ENCODE measurements at regions not wholly inside any gene's neighbourhood (a gene's known extent, or its start where the extent isn't known, plus 50 kb on each side); places are given as distances from the start of the nearest gene placed in this dataset.

DNA sequence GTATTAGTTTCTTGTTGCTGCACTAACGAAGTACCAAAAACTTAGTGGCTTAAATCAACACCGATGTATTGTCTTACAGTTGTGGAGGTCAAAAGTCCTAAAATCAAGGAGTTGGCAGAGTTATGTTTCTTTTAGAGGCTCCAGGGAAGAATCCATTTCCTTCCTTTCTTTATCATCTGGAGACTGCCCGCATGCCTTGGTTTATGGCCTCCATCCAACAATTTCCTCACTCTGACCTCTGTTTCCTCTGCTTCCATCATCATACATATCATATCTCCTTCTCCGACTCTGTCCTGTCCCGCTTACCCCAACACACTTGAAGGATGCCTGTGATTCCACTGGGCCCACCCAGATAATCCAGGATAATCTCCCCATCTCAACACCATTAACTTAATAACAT lies 627.8 kb downstream of the KCNJ2 start:
- no peak for DNase-seq (ENCODE audit: low read depth)

DNA sequence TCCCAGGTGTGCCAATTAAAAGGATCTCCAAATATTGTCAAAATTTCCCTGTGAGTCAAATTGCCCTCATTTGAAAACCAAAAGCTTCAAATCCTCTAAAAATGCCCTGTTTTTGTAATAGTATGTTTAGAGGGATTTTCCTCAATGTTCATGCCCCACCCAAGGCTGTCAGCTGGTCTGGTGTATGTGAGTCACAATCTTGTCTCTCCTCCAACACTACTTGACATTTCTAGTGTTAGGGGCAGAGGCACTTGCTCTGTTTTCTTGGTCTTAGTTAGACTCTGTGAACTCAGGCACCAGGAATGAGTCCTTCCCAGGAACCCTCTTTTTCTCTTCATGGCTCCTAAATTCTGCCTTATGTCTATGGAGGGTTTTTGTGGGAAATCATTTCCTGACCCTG lies 634.8 kb downstream of the KCNJ2 start:
- DNase-seq (ENCODE audit: low read depth) = peak; percentile 1

DNA sequence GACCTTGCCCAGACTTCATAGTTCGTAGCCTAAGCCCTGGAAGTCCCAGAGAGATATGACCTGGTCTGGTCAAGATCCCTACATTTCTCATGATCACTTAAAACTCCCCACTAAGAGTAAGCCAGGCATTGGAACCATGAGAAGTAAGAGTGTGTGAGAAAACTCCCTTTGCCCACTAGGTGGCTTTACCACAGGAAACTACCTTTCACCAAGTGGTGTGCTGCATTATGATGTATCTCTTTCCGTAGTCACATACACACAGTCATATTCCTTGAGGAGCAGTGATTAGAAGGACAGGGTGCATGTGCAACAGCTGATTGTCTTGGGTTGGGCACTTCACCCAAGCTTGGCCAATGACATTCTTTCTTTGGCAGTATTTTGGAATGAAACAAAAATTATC lies 639.3 kb downstream of the KCNJ2 start:
- no peak for DNase-seq (ENCODE audit: low read depth)

DNA sequence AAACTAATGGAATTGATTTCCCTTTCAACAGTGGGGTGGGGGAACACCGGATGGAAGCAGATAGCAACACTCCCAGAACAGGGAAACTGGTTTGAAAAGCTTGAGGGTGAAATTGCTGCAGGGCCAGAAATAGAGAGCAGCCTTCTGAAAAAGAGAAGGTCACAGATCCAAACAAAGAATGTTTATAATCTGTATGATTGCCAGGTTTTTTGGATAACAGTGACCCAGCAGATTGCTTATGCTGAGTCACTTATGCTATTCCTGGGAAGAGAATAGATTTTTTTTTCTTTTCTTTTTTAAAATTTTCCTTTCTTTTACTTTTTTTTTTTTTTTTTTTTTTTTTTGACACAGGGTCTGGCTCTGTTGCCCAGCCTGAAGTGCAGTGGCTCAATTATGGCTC lies 641.3 kb downstream of the KCNJ2 start:
- peak; percentile 5 for DNase-seq (ENCODE audit: low read depth)

DNA sequence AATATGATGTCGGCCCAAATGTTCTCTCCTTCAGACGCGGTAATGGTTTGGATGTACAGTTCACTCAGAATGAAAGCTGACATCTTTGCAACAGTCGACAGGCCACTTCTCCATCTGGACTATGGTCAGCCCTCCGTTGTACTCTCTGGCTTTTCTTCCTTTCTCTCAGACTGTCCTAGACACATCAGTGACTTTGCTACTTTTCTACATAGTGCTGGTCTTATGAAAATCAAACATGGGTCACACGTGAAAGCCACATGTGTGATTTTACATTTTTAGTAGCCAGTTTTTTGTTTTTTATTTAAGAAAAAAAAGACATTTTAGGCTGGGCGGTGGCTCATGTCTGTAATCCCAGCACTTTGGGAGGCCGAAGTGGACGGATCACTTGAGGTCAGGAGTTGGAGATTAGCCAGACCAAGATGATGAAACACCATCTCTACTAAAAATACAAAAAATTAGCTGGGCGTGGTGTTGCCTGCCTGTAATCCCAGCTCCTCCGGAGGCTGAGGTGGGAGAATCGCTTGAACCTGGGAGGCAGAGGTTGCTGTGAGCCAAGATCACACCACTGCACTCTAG lies 644.1 kb downstream of the KCNJ2 start:
- DNase-seq (ENCODE audit: low read depth) = peak; percentile 4

DNA sequence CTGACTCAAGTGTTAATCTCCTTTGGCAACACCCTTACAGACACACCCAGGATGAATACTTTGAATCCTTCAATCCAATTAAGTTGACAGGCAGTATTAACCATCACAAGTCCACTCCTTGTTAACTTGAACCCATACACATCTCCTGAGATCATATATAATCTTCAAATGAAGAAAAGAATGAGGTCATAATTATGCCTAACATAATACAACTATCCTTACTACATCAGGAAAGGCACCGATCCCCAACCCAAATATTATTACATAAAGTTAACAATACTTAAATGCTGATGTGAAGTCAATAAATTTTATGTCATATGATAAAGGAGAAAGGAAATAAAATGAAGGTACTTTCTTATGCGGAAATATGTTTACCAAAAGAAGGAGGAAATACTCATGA lies 649.9 kb downstream of the KCNJ2 start:
- no peak for DNase-seq (ENCODE audit: low read depth)

DNA sequence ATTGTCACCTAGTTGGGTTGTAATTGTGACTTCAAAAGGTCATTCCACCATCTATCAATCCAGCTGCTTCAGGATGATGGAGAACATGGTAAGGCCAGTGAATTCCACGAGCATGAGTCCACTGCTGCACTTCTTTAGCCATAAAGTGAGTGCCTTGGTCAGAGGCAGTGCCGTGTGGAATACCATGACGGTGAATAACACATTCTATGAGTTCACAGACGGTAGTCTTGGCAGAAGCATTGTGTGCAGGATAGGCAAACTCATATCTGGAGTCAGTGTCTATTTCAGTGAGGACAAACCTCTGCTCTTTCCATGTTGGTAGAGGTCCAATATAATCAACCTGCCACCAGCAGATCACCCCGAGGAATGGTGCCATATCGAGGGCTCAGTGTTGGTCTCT lies 650.9 kb downstream of the KCNJ2 start:
- DNase-seq (ENCODE audit: low read depth) = peak; percentile 50

DNA sequence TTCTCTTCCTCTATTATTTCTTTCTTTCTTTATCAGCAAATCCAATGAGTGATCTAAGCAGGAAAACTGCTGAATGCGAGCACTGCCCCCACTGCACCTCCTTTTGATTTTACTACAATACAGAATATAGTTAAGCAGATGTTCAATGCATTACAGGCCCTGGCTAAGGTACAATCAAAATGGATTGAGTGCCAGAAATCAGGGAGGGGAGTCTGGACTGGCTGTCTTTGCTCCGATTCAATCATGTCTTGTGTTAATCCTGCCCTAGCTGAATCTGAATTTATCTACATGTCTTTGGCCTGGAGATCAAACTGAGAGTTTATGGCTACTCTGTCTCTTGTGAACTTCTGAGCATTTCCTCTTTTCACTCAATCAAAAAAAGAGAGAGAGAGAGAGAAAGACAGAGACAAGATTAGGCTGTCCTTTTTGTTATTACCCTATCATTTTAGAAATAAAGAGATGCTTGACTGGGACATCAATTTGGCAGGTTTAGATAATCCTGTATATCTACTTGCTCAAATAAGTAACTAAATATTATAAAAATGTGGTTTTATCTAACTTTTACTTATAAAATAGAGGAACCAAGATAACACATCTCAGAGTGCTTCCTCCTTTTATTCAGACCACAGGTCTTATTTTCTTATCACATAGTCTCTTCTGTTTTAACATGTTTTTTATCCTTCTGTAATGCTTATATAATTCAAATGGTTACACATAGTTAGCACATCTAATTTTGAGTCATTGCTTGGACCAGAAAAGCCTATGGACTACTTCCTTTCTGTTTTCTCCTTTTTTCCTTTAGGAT lies 656.2 kb downstream of the KCNJ2 start:
- no peak for DNase-seq (ENCODE audit: low read depth)

DNA sequence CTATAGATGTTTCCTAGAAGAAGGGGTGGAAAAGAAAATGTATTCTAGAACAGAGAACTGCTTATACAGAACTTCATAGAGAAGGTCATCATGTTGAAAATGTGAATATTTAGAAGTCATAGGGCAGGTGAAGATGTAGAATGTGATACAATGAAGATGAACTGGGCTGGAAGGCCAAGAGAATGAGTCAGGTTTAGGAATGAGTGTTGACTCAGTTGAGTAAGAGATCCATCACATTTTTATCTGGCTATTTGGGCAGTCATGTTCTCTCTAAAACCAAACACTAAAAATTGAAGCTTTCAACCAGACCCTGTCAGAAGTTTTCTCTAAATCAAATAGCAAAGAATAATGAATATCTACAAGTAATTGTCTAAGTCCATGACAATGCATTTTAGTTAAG lies 660.5 kb downstream of the KCNJ2 start:
- DNase-seq (ENCODE audit: low read depth) = no peak

DNA sequence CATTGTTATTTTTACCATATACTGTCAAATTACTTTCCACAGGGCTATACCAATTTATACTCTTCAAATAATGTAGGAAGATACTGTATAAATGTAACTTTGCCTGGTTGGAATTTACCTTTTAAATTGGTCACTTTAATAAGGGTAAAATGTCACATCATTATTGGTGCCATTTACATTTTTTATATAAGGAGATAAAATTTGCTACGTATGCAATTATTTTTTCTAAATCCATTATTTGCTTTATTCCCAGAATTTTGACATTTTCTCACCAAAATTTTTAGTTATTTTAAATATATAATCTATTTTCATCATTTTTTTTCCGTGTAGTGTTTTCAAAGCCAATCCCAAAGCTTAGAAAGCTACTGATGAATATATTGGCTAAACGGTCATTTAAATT lies 664.7 kb downstream of the KCNJ2 start:
- no peak for DNase-seq (ENCODE audit: low read depth)

DNA sequence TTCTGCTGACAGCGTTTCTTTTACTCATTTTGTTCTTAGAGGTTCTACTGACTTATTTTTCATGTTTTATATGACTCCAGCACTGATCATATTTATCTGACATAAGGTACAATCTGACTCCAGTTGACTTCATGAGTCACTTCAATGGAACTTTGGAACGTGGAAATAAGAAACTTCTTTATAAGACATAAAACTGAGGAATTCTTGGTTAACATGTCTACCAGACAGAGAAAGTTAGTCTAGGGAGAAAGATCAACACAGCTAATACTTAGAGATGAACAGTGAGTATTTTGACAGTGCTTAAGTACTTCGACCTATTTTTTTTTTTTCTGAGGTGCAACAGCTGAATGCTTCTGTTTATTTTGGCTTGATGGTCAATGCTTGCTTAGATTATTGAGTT lies 679.5 kb downstream of the KCNJ2 start:
- peak; percentile 19 for DNase-seq (ENCODE audit: low read depth)

DNA sequence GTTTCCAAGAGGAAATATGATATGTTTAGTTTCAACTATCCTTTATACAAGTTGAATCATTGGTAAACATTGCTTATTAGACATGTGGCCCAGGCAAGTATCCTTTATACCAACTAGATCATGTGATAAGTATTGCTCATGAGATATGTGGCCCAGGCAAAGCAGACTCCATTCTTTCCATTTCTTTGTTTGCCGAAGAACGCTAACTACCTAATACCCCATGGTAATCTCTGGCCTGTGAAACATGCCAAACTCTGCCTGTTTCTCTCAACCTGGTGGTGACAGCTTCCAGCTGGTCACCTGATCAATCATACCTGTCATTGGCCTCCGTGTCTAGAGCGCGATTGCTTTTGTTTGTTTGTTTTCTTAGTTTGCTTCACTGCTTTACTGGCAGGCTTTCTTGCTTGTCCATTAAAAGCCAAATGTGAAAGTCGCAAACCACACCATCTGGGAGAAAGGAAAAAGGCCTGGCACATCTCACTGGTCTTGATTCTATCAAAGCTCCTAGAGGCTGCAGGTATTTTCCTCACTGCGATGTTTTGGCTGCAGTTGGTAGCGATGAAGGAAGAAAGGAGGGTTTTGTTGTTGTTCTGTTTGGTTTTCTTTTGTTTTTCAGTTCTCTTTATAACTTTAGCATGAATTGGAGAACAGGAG lies 686.2 kb downstream of the KCNJ2 start:
- DNase-seq (ENCODE audit: low read depth) = no peak

DNA sequence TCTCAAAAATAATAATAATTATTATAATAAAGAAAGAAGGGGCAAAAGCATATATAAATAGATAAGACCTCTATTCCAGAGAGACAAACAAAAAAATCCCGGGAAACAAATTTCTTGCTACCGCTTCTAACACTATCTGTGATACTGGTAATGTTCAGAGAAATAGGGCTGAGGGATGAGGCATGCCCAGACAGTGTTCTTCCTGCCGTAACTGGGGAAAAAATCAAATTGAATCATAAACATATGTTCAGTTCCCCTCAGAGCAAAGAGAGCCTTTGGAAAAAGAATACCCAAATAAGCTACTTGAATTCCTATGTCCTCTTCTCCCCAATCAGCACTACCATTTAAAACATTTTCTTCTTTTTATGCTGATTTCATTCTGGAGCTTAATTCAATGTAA lies 688.0 kb downstream of the KCNJ2 start:
- no peak for DNase-seq (ENCODE audit: low read depth)

DNA sequence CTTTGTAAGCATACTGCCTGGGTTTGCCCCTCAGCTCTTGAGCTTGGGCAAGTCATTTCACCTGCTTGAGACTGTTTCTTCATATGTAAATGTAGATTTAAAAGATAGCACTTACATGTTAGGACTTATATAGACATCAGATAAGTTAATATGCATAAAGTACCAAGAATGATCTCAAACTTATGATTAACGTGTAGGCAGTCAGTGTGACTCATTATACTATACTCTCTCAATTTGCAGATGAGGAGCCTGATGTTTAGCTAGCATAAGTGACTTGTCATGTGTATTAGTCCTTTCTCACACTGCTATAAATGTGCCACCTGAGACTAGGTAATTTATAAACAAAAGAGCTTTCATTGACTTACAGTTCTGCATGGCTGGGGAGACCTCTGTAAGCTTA lies 690.5 kb downstream of the KCNJ2 start:
- no peak for DNase-seq (ENCODE audit: low read depth)

DNA sequence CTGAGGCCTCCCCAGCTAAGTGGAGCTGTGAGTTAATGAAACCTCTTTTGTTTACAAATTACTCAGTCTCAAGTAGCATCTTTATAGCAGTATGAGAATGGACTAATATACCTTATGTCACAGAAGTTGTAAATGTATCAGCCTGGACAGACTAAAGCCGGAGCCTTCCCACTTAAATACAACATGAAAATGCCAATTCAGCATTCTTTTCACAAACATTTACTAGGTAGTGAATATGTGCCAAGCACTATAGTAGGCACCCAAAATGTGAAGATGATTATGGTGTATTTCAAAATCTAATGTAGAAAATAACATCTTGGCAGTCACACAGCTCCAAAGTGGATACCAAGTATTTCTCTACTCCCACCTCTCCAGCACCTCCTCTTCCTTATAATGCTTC lies 693.0 kb downstream of the KCNJ2 start:
- DNase-seq (ENCODE audit: low read depth) = no peak

DNA sequence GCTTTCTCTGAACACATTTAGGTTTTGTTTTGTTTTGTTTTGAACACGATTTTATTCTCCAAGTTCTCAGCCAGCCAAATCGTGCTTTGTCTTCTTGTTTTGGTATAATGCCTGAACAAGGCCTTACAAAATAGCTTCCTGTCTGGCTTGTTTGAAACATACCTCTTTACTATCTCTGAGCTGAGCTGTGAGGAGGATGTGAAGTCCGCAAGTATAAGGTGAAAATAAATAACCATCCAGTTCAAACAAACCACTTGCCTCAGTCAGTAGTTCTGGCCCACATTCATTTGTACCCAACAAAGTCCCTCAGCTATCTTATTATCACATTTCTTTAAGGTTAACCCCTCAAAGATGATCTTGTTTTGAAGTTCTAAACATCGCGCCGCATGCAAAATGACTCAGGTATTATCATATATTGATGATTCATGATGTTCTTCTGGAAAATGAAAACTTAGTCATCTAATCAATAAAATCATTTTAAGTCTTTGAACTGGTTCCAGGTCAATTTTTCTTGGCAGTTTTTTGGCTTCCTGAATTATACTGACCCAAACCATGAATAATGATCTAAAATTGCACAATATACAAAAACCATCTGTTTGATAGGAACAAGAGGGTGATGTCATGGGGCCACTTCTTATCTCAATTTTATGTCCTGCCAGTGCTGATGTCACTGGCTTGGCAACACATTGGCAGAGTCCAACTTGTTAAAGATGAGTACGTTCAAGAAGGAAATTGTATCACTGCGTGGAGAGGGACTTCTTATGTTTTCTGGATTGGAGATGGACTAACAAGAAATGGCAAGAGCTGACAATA lies 694.3 kb downstream of the KCNJ2 start:
- DNase-seq (ENCODE audit: low read depth) = no peak

DNA sequence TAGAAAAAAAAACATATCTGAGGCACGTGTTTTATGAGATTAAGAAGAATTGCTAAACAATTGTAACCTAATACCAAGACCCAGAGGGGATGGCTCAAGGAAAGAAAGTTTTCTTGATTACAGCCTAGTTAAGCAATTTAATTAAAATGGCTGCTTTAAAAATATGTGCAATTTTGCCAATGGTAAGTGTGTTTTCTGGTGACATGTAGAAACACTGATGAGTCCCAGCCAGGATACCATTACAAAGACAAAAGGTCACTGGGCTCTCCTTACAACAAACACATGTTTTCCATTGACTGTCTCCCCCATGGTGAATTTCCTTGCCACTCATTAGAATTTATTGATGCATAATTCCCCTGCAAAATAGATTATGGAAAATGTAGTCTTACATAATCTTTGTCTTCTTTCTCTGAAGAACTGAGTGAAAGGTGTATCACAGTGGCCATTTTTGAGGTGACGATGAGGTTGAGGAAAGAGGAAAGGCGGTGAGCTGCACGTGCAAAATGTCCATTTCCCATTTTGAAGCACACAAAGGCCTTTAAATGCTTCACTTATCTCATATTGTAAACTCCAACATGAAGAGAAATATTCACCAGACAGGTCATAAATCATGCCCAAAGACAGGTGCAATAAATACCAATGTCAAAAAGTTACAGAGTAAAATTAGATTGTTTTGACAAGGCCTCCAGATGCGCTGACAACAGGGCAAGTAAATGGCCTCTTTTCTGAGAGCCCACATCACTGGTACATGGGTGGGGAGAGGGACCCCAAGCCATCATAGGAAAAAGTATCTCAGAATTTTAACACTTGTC lies 696.9 kb downstream of the KCNJ2 start:
- no peak for DNase-seq (ENCODE audit: low read depth)

DNA sequence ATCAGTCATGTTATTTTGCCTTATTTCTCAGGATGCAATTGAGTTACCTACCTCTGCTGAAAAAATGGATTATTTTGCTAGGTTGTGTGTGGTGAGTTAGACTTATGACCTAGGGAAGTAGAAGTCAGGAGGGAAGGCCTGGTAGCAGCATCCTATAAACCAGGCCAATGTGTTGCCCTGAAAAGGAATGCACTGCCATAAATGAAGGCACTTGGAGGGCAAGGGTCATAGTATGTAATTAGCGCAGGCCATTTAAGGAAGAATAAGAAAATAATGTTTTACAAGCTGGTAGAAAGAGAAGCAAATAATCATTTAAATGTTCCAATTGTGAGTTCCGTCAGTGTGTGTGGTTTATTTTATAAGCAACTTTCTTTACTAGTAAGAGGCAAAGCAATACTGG lies 698.8 kb downstream of the KCNJ2 start:
- no peak for DNase-seq (ENCODE audit: low read depth)

DNA sequence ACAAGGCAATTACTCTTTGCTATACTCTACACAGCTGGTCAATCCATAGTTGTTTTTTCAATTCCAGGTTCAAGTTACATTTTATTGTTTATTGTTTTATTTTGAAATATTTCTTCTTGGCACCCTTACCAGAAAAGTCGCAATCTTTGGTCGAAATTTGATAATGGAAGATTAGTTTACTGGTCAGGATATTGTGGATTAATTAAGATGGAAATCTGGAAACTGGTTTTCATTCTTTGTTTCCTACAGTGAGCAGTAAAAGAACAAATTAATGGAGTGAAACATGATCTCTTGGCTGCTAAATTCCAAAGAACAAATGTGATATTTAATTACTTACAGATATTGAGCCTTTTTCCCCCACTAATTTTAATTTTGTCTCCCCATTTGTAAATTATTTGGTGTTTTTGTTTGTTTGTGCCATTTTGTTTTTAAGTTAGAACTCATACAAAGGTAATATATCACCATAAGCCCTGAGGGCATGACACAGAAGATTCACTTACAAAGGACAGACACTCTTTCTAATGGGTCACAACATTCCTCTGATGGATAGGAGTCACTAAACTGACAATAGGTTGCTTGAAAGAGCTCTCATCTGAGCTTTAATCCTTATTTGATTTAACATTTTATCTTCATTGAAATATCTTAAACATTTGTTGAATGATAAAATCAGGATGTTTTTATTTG lies 700.2 kb downstream of the KCNJ2 start:
- DNase-seq (ENCODE audit: low read depth) = no peak

DNA sequence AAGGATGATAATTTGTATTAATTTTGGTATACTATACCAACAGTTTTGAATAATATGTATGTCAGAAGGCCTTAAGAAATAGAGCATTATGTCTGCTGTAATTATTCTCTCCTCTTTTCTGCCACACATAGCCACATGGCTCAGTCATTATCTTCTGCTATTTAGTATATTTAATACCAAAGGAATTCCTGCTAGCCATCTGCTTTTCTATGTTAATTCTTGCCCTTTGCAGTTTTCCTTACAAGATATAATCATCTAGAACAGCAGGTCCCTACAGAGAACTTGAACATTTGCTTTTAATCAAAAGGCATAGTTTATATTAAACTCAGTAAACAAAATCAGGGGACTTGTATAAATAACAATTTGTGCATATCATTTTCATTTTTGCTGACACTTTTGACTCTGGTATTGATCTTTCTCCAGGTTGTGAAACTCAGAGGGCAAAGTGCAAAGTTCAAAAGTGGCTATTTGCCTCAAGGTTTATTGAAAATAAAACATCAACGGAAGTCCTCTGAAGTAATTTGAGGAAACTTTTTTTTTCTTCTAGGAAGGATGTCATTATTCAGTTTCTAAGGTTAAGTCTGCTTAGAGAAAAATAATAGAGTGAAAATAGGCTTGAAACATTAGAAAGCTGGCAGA lies 702.0 kb downstream of the KCNJ2 start:
- DNase-seq (ENCODE audit: low read depth) = no peak

DNA sequence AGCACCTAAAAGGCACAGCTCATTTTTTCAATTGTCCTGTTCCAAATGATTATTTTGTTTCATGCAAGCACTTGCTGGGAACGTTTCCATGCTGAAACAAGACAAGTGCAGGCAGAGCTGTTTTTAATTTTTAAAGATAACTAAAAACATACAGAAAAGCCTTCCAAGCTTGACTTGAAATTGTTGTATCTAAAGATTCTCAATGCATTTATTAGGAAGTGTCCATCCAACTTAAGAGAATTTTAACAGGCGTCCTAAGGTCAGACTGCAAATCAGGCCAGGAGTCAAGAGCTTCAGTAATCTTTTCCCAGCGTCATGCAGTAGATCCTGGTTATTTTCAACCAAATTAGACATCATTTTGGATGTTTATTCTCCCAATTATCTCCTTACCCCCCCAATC lies 702.8 kb downstream of the KCNJ2 start:
- DNase-seq (ENCODE audit: low read depth) = no peak

Measured in EH (cell line).